ENCODE measurements at regions not wholly inside any gene's neighbourhood (a gene's known extent, or its start where the extent isn't known, plus 50 kb on each side); places are given as distances from the start of the nearest gene placed in this dataset.

- DNase-seq (ENCODE audit: low spot score): no peak
Measured at GRCh38 chr22:27340047-27340446, 461.5 kb downstream of the MN1 start.

GRCh38 chr22:27344546-27344945 is 457.0 kb downstream of the MN1 start:
- DNase-seq (ENCODE audit: low spot score): no peak

GRCh38 chr22:27345691-27346090 is 455.9 kb downstream of the MN1 start:
- DNase-seq (ENCODE audit: low spot score): no peak

- no peak for DNase-seq (ENCODE audit: low spot score)
Measured at GRCh38 chr22:27347951-27348350, 453.6 kb downstream of the MN1 start.

- DNase-seq (ENCODE audit: low spot score): no peak
Measured at GRCh38 chr22:27348634-27349033, 452.9 kb downstream of the MN1 start.

GRCh38 chr22:27349456-27349855 is 452.1 kb downstream of the MN1 start:
- no peak for DNase-seq (ENCODE audit: low spot score)

- DNase-seq (ENCODE audit: low spot score): no peak
Measured at GRCh38 chr22:27350306-27350705, 451.2 kb downstream of the MN1 start.

GRCh38 chr22:27352426-27352825 is 449.1 kb downstream of the MN1 start:
- DNase-seq (ENCODE audit: low spot score): no peak

- DNase-seq (ENCODE audit: low spot score): no peak
Measured at GRCh38 chr22:27358096-27358870, 443.3 kb downstream of the MN1 start.

GRCh38 chr22:27370269-27370668 is 431.3 kb downstream of the MN1 start:
- DNase-seq (ENCODE audit: low spot score): no peak

- no peak for DNase-seq (ENCODE audit: low spot score)
Measured at GRCh38 chr22:27370987-27371386, 430.6 kb downstream of the MN1 start.

GRCh38 chr22:27372364-27372763 is 429.2 kb downstream of the MN1 start:
- no peak for DNase-seq (ENCODE audit: low spot score)

- DNase-seq (ENCODE audit: low spot score): no peak
Measured at GRCh38 chr22:27372969-27373670, 428.4 kb downstream of the MN1 start.

GRCh38 chr22:27377501-27378295 is 423.9 kb downstream of the MN1 start:
- no peak for DNase-seq (ENCODE audit: low spot score)

- no peak for DNase-seq (ENCODE audit: low spot score)
Measured at GRCh38 chr22:27378311-27378800, 423.2 kb downstream of the MN1 start.

GRCh38 chr22:27378995-27379394 is 422.6 kb downstream of the MN1 start:
- no peak for DNase-seq (ENCODE audit: low spot score)

GRCh38 chr22:27380855-27381254 is 420.7 kb downstream of the MN1 start:
- DNase-seq (ENCODE audit: low spot score): no peak

GRCh38 chr22:27381552-27381951 is 420.0 kb downstream of the MN1 start:
- no peak for DNase-seq (ENCODE audit: low spot score)

- no peak for DNase-seq (ENCODE audit: low spot score)
Measured at GRCh38 chr22:27381960-27382742, 419.4 kb downstream of the MN1 start.

- DNase-seq (ENCODE audit: low spot score): no peak
Measured at GRCh38 chr22:27382947-27383346, 418.6 kb downstream of the MN1 start.

- DNase-seq (ENCODE audit: low spot score): no peak
Measured at GRCh38 chr22:27383896-27384295, 417.7 kb downstream of the MN1 start.

Measured in germinal center (tissue), 1 donor.